Adrenal gland (tissue), 5 donors: ENCODE measurements at regions not wholly inside any gene's neighbourhood (a gene's known extent, or its start where the extent isn't known, plus 50 kb on each side); places are given as distances from the start of the nearest gene placed in this dataset.

ENCODE experiments used
- POLR2A ChIP-seq, 2 donors: fragments of 450-650 bp; IDR thresholded peaks; one replicate each; pipeline ENCODE4 v1.6.1; 2017; ENCODE audit warnings: antibody characterized with exemption in 2 of 2, mild to moderate bottlenecking in 2 of 2, moderate library complexity in 1 of 2
- TF ChIP-seq, protein P1 (sequence below), 6 experiments: fragments of 450-650 bp in 4 of 6; fragments of 200-600 bp in 2 of 6; sonication (generic) in 1 of 6; IDR thresholded peaks; 1 replicate in 5 of 6; 2 replicates in 1 of 6; pipeline versions ENCODE4 v1.5.1 to v1.8.0; 2016 to 2021; ENCODE audit warnings: antibody characterized with exemption in 6 of 6, mild to moderate bottlenecking in 2 of 6, moderate library complexity in 1 of 6
- donor health status: DM: no; HTN: no; CAD: no.

DNA sequence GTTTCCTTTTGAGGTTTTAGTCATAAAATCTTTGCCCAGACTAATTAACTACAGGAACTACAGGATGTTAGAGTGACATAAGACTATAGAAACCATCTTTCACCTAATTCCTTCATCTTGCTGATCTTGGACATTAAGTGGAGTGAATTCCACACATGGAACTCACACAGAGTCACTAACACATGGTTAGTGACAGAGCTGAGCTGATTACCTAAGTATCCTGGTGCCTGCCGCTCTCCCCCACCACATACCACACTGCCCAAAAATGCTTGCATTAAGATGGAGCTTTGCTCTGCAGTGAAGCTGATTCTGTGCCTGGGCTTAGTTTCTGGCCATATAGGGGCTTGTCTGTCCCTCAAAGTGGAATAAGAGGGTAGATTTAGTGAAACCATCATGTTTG is 332.9 kb upstream of the NT5C1B start:
- TF ChIP-seq, protein P1, sequence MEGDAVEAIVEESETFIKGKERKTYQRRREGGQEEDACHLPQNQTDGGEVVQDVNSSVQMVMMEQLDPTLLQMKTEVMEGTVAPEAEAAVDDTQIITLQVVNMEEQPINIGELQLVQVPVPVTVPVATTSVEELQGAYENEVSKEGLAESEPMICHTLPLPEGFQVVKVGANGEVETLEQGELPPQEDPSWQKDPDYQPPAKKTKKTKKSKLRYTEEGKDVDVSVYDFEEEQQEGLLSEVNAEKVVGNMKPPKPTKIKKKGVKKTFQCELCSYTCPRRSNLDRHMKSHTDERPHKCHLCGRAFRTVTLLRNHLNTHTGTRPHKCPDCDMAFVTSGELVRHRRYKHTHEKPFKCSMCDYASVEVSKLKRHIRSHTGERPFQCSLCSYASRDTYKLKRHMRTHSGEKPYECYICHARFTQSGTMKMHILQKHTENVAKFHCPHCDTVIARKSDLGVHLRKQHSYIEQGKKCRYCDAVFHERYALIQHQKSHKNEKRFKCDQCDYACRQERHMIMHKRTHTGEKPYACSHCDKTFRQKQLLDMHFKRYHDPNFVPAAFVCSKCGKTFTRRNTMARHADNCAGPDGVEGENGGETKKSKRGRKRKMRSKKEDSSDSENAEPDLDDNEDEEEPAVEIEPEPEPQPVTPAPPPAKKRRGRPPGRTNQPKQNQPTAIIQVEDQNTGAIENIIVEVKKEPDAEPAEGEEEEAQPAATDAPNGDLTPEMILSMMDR (IDR thresholded peaks at IDR 0.05): no peak
- TF ChIP-seq POLR2A (IDR thresholded peaks at IDR 0.05): no peak
